ENCODE measurements at regions not wholly inside any gene's neighbourhood (a gene's known extent, or its start where the extent isn't known, plus 50 kb on each side); places are given as distances from the start of the nearest gene placed in this dataset.
"Not testable (repeated sequence)": the region's sequence is repeated elsewhere in the genome, so short reads cannot be mapped to it uniquely, and the experiment has no call there.

DNA sequence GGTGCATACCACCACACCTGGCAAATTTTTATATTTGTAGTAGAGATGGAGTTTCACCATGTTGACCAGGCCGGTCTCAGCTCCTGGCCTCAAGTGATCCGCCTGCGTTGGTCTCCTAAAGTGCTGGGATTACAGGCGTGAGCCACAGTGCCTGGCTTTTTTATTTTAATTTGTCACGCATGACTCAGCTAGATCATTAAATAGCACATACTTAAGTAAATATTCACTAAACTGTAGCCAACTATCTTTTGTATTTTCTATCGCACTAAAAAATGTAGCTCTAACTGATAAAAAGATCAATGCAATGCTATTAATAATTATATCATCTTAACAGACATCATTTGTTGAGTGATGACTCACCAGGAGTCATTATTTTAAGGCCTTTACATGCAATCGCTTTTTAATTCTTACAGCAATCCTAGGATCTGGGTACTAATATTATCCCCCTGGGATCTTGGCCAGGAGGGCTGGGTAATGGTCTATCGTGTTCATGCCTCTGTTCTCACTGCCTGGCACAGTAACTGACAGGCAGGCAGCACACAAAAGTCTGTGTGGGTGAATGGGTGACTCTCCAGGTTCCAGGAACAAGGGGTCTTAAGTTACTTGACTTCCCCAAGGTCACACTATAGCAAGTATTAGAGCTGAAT is 693.5 kb upstream of the EEF2KMT start:
- DNase-seq, result no peak

DNA sequence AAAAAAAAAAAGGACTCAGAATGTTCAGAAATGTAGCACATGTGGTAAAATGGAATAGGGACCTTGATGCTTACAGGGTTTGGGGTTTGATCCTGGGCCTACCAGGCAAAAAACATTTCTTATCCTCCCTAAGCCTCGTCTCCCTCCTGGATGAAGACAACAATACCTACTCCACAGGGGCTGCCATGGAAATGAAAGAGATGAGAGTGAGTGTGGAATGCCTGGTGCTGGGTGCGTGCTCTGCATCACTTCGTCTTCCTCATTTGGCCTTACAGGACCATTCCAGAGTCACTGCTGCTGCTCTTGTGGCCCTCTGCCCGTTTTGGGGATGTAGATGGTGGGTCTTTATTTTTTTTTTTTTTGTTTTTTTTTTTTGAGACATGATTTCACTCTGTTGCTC is 692.9 kb upstream of the EEF2KMT start:
- DNase-seq, result no peak

DNA sequence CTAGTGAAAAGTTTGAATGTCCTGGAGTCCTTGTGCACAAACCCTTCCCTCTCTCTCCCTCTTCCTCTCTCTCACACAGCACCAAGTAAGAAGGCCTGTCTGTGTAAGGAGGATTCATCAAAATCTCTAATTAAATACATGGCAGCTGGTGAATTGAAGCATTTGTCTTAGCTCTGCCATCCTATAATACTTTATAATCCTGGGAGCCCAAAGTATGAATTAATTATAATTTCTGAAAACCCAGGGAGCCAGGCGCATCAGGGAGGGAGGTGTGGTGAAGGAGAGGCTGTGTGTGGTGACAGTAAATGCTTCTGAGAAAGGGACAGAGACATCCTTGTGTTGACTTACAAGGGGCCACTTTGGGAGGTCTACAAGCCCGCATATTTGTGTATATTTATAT is 691.4 kb upstream of the EEF2KMT start:
- no peak for DNase-seq

DNA sequence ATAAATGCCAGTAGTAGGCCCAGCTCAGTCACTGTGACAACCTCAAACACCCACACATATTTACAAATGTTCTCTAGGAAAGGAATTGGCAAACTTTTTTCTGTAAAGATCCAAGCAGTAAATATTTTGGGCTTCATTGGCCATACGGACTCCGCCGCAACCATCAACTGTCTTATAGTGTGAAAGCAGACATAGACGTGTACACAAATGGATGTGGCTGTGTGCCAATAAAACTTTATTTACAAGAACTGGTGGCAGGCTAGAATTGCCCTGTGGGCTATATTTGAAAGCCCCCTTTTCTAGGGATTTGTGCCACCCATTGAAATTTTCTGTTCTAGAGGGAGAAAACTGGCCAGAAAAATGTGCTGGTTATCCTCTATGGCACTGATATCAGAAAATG is 683.8 kb upstream of the EEF2KMT start:
- DNase-seq, result no peak

DNA sequence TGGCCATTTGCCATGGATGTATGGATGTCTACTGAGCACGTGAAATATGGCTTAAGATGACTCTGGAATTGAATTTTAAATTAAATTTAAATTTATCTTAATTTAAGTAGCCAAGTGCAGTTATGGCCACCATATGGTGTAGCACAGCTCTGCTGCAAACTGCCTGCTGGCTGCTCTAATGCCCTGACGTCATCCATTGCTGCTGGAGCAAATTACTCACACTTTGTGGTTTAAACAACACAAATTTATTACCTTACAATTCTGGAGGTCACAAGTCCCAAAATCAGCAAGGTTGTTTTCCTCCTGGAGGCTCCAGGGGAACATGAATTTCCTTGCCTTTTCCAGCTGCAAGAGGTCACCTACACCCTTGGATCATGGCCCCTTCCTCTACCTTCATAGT is 679.3 kb upstream of the EEF2KMT start:
- DNase-seq, result no peak

DNA sequence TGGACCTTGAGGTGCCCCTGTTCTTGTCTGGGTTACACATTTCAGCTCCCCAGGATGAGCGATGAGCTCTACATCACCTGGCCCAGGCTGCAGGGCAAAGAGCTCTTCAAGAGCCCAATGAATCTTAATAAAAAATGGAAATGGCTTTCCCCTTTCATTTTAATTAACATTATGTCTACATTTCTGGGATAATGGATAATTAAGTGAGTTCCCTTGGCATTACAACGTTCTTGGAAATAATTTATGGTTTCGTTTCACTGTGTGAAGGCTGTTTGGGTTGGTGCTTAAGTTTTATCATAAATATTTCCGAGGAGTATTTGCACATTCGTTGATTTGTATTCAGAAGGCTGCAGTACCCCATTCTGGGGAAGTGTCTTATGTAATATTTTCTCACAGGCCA is 678.3 kb upstream of the EEF2KMT start:
- DNase-seq, result no peak

DNA sequence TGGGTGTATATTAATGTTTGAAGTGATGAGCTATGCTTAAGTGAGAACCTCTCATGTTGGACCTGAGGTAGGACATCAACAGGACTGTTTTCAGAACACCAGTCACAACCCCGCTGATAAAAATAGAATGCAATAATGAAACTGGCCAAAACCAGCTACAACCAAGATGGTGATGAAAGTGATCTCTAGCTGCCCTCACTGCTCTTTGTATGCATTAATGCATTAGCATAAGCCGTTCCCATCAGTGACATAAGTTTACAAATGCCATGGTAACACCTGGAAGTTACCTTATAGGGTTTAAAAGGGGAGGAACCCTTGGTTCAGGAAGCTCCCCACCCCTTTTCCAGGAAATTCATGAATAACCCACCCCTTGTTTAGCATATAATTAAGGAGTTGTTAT is 672.5 kb upstream of the EEF2KMT start:
- no peak for DNase-seq

DNA sequence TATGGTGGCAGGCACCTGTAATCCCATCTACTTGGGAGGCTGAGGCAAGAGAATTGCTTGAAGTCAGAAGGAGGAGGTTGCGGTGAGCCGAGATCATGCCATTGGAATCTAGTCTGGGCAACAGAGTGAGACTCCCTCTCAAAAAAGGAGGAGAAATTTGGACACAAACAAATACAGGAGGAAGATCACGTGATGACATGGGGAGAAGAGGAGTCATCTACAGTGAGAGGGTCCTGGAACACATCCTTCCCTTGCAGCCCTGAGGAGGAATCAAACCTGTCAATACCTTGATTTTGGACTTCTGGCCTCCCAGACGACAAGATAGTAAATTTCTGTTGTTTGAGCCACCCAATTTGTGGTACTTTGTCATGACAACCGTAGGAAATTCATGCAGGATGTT is 671.9 kb upstream of the EEF2KMT start:
- no peak for DNase-seq

DNA sequence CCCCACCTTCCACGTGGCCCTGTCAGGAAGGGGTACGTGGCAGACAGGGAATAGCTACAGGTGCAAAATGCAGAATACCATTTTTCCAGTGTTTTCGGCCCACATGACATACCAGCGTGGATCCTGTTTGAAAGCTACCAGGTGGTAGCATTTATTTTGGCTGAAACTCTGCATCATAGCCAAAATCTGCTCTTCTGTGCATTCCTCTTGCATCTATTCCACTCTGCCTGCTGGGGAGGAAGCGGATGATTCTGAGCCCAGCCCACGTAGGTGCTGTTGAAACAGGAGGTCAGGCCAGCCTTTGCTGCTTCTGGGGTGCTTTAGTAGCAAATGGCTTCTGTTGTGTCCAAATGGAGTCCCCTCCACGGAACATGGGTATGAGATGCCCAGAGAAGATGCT is 670.9 kb upstream of the EEF2KMT start:
- DNase-seq, result no peak

DNA sequence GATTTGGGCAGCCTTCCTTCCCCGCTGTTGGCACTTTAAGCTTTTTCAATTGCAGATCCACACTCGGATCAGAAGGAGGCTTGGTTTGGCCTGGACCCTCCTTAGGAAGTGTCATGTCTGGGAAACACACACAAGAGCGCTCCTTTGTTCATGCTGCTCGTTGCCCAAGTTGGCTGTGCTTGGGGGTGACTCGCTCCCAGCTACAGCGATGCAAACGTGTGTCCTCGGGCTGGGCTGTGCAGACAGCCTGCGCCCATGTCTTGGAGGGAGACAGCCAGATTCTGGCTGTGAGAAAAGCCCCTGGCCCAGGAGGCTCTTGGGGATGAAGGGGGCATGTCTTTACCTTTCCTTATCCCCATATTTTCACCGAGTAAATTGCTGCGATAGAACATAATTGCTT is 665.6 kb upstream of the EEF2KMT start:
- no peak for DNase-seq

DNA sequence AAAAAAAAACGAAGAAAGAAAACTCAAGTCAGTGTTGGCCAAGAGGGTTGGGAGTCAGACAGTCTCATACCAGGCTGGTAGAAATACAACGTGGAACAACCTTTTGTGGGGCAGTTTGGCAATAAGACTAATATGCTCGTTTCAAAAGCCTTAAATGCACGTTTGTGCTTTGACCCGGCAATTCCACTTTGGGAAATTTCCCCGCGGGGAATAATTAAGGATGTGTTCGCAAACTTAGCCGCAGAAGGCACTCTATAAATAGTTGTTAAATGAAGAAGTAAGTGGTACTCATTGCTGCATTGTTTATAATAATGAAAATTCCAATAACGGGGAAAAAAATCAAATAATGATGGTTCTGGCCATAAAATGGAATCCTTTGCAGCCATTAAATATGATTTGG is 664.8 kb upstream of the EEF2KMT start:
- DNase-seq, result no peak

DNA sequence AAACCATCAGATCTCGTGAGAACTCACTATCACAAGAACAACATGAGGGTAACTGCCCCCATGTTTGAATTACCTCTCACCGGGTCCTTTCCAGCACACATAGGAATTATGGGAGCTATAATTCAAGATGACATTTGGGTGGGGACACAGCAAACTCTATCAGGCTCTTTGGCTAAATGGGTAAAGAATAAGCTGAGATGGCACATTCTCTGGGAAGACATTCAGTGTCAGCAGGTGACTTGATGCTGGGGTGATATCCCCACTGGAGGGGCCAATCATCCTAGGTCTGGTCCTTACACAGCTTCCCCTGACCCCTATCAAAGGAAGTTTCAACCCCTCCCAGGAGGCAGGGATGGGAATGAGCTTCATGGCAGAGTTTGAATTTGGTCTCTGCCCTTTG is 664.0 kb upstream of the EEF2KMT start:
- DNase-seq, result no peak

DNA sequence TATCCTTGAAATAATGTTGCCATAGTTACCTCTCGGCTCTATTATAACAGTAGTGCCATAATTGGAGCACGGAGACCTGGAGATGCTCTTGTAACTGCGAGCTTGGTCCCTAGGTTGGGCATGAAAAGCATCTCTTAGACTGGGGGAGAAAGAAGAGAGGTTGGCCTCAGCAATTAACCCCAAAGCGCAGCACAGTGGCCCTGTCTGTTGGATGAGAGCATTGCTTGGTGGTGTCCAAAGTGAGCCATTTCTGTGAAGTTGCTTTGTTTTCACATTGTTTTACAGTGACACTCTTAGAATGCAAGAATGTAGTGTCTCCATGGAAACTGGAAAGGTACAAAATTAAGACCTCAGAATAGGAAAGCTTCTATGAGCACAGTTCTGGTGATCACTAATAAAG is 660.7 kb upstream of the EEF2KMT start:
- no peak for DNase-seq

DNA sequence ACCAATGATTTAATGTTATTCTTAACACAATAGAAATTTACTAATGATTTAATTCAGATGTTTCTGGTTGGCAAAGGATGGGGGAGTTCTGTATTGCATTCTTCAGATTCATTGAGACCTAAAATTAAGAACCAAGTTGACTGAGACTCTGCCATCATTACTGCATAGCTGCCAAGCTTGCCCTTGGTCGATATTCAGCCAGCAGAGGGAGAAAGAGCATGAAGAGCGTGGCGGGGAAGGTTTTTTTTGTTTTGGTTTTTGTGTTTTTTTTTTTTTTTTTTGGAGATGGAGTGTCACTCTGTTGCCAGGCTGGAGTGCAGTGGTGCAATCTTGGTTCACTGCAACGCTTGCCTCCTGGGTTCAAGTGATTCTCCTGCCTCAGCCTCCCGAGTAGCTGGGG is 659.4 kb upstream of the EEF2KMT start:
- no peak for DNase-seq

DNA sequence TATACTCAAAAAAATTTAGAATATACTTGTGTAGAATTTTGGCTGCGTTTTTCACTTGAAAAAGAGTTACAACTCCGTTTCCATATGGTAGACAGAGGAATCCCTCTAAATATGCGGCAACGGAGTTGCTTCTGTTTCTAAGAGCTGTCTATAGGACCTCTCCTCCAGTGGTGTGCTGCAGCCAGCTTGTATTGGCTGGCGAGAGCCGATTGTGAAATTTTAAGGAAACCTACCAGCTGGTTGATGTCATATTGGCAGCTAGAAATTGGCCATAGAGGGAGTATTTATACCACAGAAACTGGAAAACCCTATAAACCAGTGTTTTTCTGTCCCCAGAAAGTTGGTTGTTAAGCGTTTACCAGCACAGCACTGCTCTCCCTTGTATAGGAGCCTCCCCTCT is 655.8 kb upstream of the EEF2KMT start:
- no peak for DNase-seq

DNA sequence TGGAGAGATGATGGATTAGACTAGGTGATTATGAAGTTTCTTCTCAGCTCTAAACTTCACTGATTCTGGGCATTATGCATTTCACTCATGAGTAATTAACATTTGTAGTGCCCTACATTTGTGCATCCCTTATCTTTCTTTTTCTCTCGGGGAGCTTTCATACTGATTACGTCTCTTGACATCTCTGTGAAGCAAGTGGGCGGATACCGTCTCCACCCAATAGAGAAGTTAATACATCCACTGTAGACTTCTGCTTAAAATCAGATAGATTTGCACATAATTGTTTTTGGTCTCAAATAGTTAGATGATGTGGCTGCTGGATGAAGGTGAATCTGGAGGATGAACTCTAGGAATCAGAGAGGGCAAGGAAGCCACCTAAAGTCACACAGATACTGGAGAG is 653.6 kb upstream of the EEF2KMT start:
- DNase-seq, result no peak

DNA sequence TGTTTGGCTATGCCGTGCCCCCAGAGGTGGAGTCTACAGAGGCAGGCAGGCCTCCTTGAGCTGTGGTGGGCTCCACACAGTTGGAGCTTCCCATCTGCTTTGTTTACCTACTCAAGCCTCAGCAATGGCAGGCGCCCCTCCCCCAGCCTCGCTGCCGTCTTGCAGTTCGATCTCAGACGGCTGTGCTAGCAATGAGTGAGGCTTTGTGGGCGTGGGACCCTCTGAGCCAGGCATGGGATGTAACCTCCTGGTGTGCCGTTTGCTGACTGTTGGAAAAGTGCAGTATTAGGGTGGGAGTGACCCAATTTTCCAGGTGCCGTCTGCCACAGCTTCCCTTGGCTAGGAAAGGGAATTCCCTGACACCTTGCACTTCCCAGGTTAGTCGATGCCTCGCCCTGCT is 652.8 kb upstream of the EEF2KMT start:
- not testable (repeated sequence) for DNase-seq

DNA sequence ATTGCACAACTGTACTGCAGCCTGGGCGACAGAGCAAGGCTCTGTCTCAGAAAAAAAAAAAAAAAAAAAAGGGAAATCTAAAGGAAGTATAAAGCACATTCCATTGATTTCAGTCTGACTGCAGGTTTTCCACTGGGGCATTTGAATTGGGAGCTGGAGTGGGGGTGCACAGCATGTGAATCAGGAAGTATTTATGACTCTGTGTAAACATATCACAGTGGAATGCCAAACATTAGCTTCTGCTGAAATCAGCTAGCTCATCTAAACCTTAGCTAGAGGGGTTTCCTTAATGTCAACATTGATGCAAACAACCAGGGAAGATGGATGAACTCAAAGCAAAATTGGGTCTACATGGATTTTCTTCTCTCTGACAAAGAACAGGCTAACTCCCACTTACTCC is 641.0 kb upstream of the EEF2KMT start:
- DNase-seq, result no peak

DNA sequence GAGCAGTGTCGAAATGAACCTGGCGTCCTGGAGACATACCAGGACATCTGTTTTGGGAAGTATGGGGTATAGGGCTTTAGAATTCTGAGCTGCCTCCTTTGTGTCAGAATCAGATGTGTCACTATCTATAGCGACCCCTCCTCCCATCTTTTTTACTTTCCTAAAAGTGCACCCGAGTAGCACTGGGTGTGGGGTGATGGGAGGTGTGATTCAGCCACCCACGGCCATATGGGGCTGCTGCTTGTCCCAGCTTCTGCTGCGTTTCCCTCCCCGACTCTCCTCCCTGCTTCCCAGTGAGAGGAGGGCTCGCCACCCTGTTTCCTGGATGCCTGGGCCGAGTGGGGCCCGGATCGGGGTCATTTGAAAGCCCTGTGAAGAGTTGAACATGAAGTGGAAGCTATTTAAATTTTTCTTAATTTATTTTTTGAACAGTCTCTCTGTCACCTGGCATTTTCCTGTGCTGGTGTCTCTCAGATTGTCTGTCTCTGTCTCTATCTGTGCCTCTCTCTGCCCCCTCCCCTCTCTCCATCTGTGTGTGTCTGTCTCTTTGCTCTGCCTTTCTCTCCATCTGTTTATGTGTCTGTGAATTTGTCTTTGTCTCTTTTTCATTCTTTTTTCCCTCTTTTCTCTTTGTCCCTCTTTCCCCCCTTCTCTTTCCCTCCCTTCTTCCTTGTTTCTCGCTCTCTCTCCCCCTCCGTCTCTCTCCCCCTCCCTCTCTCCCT is 638.8 kb upstream of the EEF2KMT start:
- DNase-seq, result no peak

DNA sequence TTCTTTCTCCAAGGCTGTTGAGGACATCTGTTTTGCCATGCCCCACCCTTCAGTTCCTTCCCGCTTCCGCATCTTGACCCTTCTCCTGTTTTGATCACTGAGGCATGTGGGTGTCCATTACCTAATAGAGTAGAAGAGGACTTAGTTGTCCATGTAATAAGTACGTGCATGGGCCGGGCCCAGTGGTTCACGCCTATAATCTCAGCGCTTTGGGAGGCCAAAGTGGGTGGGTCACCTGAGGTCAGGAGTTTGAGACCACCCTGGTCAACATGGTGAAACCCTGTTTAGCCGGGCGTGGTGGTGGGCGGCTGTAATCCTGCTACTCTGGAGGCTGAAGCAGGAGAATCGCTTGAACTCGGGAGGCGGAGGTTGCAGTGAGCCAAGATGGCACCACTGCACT is 637.8 kb upstream of the EEF2KMT start:
- no peak for DNase-seq

DNA sequence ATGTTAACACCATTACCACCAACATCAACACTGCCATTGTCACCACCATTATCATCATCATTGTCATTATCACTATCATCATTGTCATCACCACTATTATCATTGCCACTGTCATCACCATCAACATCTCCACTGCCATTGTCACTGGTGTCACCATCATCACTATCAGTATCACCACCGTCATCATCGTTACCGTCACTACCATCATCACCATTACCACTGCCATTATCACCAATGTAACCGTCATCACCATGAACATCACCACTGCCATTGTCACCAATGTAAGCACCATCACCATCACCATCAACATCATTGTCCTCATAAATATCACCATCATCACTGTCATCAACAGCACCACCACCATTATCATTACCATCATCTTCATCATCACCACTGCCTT is 633.2 kb upstream of the EEF2KMT start:
- no peak for DNase-seq

DNA sequence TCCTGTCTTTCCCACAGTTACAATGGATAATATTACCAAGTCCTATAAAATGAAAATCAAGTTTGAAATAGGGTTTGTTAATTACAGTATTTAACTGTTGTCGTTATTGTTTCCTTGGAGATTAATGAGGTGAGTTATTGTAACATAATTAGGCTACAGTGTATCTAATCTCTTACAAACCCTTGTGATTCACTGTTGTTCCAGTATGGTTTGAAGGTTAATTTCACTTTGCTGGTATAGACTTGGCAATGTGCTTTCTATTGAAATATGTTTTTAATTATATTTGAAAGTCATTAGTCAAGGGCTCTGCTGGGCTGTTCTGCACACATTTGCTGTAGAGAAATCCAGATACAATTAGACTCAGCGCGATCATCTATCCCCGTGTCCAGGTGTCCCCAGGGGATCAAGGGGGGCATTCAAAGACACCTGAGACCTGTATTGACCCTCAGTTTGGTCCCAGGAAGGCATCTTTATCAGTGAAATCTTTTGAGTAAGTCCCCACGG is 624.6 kb upstream of the EEF2KMT start:
- DNase-seq, result no peak

DNA sequence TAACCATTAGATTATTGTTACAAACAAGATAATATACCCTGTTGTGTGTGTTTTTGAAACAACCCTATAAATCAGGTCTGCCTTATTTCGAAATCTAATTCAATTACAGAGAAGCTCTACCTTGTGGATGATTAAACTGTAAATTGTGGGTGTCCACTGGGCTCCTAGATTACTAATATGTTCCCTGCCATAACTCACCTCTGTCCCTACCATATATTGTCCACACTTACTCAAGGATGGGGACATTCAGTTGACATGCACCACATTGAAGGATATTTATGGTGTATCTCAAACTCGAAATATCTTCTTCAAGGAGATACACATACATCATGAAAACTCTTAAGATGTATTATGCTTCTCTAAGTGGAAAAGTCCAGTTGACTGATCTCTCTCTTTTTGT is 617.6 kb upstream of the EEF2KMT start:
- no peak for DNase-seq

DNA sequence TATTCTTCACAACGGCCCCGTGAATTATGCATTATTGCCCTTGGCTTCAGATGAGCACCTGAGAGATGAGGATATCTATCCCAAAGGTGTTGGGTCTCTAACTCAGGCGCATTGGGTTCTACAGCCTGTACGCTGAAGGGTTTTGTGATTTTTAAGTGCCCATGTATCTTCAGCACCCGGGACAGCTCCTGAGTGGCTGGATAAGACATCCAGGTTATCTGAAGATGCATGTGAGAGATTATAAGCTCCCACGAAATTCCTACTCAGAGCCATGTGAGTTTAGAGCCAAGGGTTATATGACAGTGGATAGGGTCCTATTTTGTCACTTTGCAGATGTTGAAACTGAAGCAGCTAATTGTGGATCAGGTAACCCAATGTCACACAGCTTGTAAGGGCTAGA is 612.3 kb upstream of the EEF2KMT start:
- no peak for DNase-seq

DNA sequence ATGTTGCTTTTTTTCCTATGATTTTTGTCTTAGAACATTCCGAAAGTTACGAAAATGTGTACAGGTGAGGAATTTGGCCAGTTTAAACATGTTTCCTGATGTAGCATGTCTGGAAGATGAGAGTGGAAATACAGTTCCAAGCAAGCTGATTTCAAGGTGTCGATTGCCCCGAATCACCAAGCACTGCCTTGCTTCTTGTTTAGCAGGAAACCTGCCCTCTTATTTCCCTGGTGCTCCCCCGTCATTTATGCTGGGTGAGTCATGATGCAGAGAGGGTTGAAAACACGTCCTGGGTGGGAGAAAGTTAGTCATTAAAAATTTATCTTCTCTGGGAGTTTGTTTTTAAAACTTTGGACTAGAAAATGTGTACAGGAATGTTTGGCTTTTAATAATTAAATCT is 608.6 kb upstream of the EEF2KMT start:
- no peak for DNase-seq

Data from activated CD4-positive, alpha-beta T cell treated with anti-CD3 and anti-CD28 coated beads, Interleukin-2, Interleukin-6, amounts not matched to agents 100 ng/mL and 50 ng/mL, durations not matched to agents 16 hours and 8 hours (primary cell).